Prostate gland (tissue), 2 donors: ENCODE measurements at regions not wholly inside any gene's neighbourhood (a gene's known extent, or its start where the extent isn't known, plus 50 kb on each side); places are given as distances from the start of the nearest gene placed in this dataset.

Source experiments
- POLR2A ChIP-seq: fragments of 450-650 bp; IDR thresholded peaks from one replicate; pipeline ENCODE4 v1.6.1; 2016; ENCODE audit warnings: antibody characterized with exemption, mild to moderate bottlenecking
- POLR2AphosphoS5 ChIP-seq: sonication (generic); formaldehyde crosslinking; IDR thresholded peaks from one replicate; pipeline ENCODE4 v1.6.1; 2017; ENCODE audit warnings: antibody characterized with exemption
- TF ChIP-seq, protein P1 (sequence below), 4 experiments: fragments of 200-600 bp in 2 of 4; fragments of 450-650 bp in 2 of 4; sonication (generic) in 2 of 4; IDR thresholded peaks; 1 replicate in 3 of 4; 2 replicates in 1 of 4; pipeline ENCODE4 v1.5.1; 2016 to 2019; ENCODE audit warnings: antibody characterized with exemption in 4 of 4, mild to moderate bottlenecking in 2 of 4, moderate library complexity in 2 of 4

- TF ChIP-seq, protein P1, sequence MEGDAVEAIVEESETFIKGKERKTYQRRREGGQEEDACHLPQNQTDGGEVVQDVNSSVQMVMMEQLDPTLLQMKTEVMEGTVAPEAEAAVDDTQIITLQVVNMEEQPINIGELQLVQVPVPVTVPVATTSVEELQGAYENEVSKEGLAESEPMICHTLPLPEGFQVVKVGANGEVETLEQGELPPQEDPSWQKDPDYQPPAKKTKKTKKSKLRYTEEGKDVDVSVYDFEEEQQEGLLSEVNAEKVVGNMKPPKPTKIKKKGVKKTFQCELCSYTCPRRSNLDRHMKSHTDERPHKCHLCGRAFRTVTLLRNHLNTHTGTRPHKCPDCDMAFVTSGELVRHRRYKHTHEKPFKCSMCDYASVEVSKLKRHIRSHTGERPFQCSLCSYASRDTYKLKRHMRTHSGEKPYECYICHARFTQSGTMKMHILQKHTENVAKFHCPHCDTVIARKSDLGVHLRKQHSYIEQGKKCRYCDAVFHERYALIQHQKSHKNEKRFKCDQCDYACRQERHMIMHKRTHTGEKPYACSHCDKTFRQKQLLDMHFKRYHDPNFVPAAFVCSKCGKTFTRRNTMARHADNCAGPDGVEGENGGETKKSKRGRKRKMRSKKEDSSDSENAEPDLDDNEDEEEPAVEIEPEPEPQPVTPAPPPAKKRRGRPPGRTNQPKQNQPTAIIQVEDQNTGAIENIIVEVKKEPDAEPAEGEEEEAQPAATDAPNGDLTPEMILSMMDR (IDR thresholded peaks at IDR 0.05), result no peak
- TF ChIP-seq POLR2AphosphoS5, result no peak
- no peak for TF ChIP-seq POLR2A
Measured at GRCh38 chr5:18954239-18954638, 1033.8 kb downstream of the CDH18 start.
